HepG2 (cell line): ENCODE measurements at regions not wholly inside any gene's neighbourhood (a gene's known extent, or its start where the extent isn't known, plus 50 kb on each side); places are given as distances from the start of the nearest gene placed in this dataset.

Source experiments
- ATAC-seq: fragments of 200-7000 bp; cut with Tn5 transposase; 3 replicates; pipeline ENCODE4 v1.9.1; 2020; ENCODE audit warnings: mild to moderate bottlenecking, moderate library complexity
- BruUV-seq: library from RNA; stranded (reverse); fragments of 400-500 nt; replicated peaks from 2 replicates; lab custom pipeline; 2021; lab: Mats Ljungman, UMichigan
- CTCF ChIA-PET: fragments of 300-600 bp; formaldehyde crosslinking; extraction: SDS; loops from one replicate; lab custom pipeline; 2021; ENCODE audit warnings: low total read pairs, inconsistent platforms, low intra/inter-chr PET ratio; lab: Yijun Ruan, JAX
- POLR2A ChIA-PET: fragments of 350-600 bp; sonication (Branson Sonifier 250); formaldehyde crosslinking; loops from one replicate; lab custom pipeline; 2020; ENCODE audit warnings: antibody characterized with exemption, inconsistent platforms; lab: Yijun Ruan, JAX
- DNase-seq: peaks from one replicate; pipeline ENCODE4 v3.0.0-alpha.2; 2015; ENCODE audit warnings: low spot score
- FAIRE-seq: peaks from 3 replicates; lab custom pipeline; 2011; peaks lifted over from hg19 to GRCh38; lab: Jason Lieb, UNC
- H2AFZ ChIP-seq: one replicate; pipeline ENCODE4 v1.6.1; 2011; ENCODE audit warnings: low read length, inconsistent platforms
- H3K27ac ChIP-seq: fragments of 300-600 bp; 3 replicates; pipeline ENCODE4 v1.8.0; 2011; ENCODE audit warnings: mixed run types, mild to moderate bottlenecking, mixed read lengths, low read length, inconsistent platforms; ENCODE audit not compliant: insufficient read depth; ENCODE audit errors: extremely low read length
- H3K27me3 ChIP-seq, 2 experiments: fragments of 200-600 bp in 1 of 2; 2 replicates in 1 of 2; 3 replicates in 1 of 2; pipeline versions ENCODE4 v1.6.0 to v1.8.0; 2011; ENCODE audit warnings: low read length in 2 of 2, mild to moderate bottlenecking in 2 of 2, moderate library complexity in 2 of 2, inconsistent platforms in 1 of 2; ENCODE audit not compliant: insufficient read depth in 2 of 2, control insufficient read depth in 1 of 2
- H3K36me3 ChIP-seq, 2 experiments: fragments of 200-600 bp in 1 of 2; replicated peaks in 1 of 2; 2 replicates in 1 of 2; 3 replicates in 1 of 2; pipeline versions ENCODE4 v1.5.1 to v1.8.0; 2011; ENCODE audit warnings: low read length in 2 of 2, inconsistent platforms in 1 of 2; ENCODE audit not compliant: insufficient read depth in 2 of 2, control insufficient read depth in 1 of 2
- H3K4me1 ChIP-seq: 2 replicates; pipeline ENCODE4 v1.5.1; 2012; ENCODE audit warnings: low read length, inconsistent platforms; ENCODE audit not compliant: insufficient read depth
- H3K4me2 ChIP-seq: 2 replicates; pipeline ENCODE4 v1.6.0; 2011; ENCODE audit warnings: low read depth, low read length, inconsistent platforms
- H3K4me3 ChIP-seq, 3 experiments: fragments of 200-600 bp in 1 of 3; sonication (generic), shearing (Covaris generic) in 1 of 3; replicated peaks in 1 of 3; 2 replicates each; pipeline ENCODE4 v1.5.1; 2011 to 2016; ENCODE audit warnings: low read length in 3 of 3, inconsistent platforms in 2 of 3, low read depth in 2 of 3, mild to moderate bottlenecking in 2 of 3, control low read depth in 1 of 3, mixed read lengths in 1 of 3; ENCODE audit not compliant: insufficient read depth in 1 of 3
- H3K79me2 ChIP-seq: one replicate; pipeline ENCODE4 v1.6.1; 2011; ENCODE audit warnings: low read length, inconsistent platforms; ENCODE audit not compliant: insufficient read depth
- H3K9ac ChIP-seq: 2 replicates; pipeline ENCODE4 v1.6.0; 2011; ENCODE audit warnings: mild to moderate bottlenecking, low read depth, low read length, inconsistent platforms; ENCODE audit not compliant: insufficient read depth
- H3K9me3 ChIP-seq: 2 replicates; pipeline ENCODE4 v1.5.1; 2012; ENCODE audit warnings: mild to moderate bottlenecking, low read length
- H4K20me1 ChIP-seq: 2 replicates; pipeline ENCODE4 v1.6.0; 2011; ENCODE audit warnings: inconsistent platforms, mild to moderate bottlenecking, low read length, moderate library complexity; ENCODE audit not compliant: insufficient read depth
- FOXM1 ChIP-seq: sonication (generic); formaldehyde crosslinking; IDR thresholded peaks from 2 replicates; pipeline ENCODE4 v1.5.0; 2020; ENCODE audit warnings: missing genetic modification reagents
- POLR2G ChIP-seq: fragments of 200-400 bp; formaldehyde crosslinking; IDR thresholded peaks from 2 replicates; pipeline ENCODE4 v1.6.1; 2018; ENCODE audit warnings: mild to moderate bottlenecking, low read depth, low read length, moderate library complexity
- YEATS2 ChIP-seq: sonication (generic); formaldehyde crosslinking; IDR thresholded peaks from 2 replicates; pipeline ENCODE4 v1.4.0; 2020; ENCODE audit warnings: missing genetic modification reagents, borderline replicate concordance
- ZKSCAN5 ChIP-seq: sonication (generic); formaldehyde crosslinking; IDR thresholded peaks from 2 replicates; pipeline ENCODE4 v1.5.1; 2020; ENCODE audit warnings: mild to moderate bottlenecking, missing genetic modification reagents
- ZNF782 ChIP-seq: sonication (generic); formaldehyde crosslinking; IDR thresholded peaks from 2 replicates; pipeline ENCODE4 v1.4.0; 2020; ENCODE audit warnings: missing genetic modification reagents, mild to moderate bottlenecking, borderline replicate concordance
- WGBS: methylation state at CpG from one replicate; pipeline ENCODE4 v1.1.6; 2017; ENCODE audit warnings: low lambda C conversion rate; 5-methylcytosine and 5-hydroxymethylcytosine counted together
- in situ Hi-C: cut with HindIII; loops from 2 replicates; pipeline ENCODE4 v1.10.0; 2017; ENCODE audit warnings: low pct_unique_long_range_greater_than_20kb; ENCODE audit not compliant: extremely low pct_ligation_motif_present
- intact Hi-C: fragments of 100-400 bp; cut with micrococcal nuclease; formaldehyde crosslinking; loops from one replicate; pipeline ENCODE4 v1.10.0; 2022; ENCODE audit not compliant: unreplicated experiment
- TF ChIP-seq, protein P1 (sequence below): sonication (generic); formaldehyde crosslinking; IDR thresholded peaks from 2 replicates; pipeline ENCODE4 v1.4.0; 2020; ENCODE audit warnings: mild to moderate bottlenecking, missing genetic modification reagents
- TF ChIP-seq, protein P2 (sequence below): sonication (generic); formaldehyde crosslinking; IDR thresholded peaks from 2 replicates; pipeline ENCODE4 v1.5.0; 2020; ENCODE audit warnings: mild to moderate bottlenecking, missing genetic modification reagents, borderline replicate concordance

DNA sequence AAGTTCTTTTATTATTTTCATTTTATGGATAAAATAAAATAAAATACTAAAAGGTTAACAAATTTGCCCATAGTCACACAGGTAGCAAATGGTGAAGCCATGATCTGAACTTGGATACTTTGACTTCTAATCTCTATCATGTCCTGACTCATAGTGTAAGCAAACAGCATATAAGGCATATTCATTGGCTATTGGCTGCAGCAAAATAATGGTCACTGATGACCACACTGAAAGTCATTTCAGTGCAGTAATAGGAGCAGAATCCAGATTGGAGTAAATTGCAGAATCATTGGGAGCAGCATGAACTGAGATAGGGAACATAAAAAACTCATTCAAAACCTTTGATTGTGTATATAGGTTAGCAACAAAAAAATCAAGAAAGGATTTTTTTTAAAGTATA is 262.9 kb downstream of the PLA2G4A start (continued):
- TF ChIP-seq FOXM1 (CRISPR knock-in tag) = no peak

DNA sequence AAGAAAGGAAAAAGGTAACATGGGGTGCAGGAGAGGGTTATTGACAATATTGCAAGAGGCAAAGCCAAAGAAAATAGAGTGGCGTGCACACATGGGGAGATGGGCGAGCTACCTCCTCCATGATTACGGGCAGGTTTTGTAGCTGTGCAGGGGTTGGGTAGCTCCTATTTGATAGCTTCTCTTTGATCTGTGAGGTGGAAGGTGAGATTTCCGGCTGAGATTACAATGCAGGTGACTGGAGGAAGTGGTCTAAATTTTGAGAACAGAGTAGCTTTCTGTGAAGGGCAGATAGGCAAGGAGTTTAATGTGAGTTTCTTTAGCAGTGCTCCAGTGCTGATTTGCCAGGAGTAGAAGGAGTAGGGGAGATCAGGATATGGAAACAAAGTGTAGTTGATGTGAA is 263.4 kb downstream of the PLA2G4A start:
- BruUV-seq = no TSS peak
- ATAC-seq = no peak
- no peak for DNase-seq
- TF ChIP-seq POLR2G (no peak), ZKSCAN5 (CRISPR knock-in tag) (no peak)
- Histone ChIP-seq H3K4me2 (no peak overlapping the region), H3K79me2 (no peaks in the 10 kb centered on the region), H3K9ac (no peak overlapping the region), H3K36me3 (no peaks in the 10 kb centered on the region), H2AFZ (no peak overlapping the region), H4K20me1 (no peaks in the 10 kb centered on the region), H3K4me3 (no peak overlapping the region), H3K9me3 (no peaks in the 10 kb centered on the region), H3K27ac (no peak overlapping the region), H3K27me3 (no peaks in the 10 kb centered on the region; a peak in 1 of 5 replicates), H3K4me1 (no peaks in the 10 kb centered on the region)
- intact Hi-C loops = no loop called here
- in situ Hi-C loops = no loop called here
- FAIRE-seq = no peak
- WGBS = 4% methylated on average over 4 of the region's 4 CpGs
- CTCF ChIA-PET = no interaction called here
- POLR2A ChIA-PET = no interaction called here

DNA sequence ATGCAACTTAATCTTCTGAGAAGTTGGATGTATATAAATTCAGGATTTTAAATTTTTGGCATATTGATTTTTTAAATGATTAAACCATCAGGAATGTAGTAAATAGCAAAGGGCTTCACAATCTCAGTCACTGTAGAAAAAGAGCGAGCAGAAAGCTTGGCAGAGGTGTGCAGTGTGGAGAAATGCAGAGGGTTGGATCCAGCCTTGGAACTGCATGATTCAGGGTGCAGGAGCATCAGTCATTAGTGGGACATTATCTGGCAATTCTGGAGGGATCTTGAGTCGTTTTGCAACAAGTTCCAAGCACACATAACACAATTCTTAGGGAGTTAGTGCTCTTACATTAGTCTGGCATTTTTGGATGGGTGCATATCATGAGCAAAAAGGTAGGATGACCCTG is 267.9 kb downstream of the PLA2G4A start:
- H3K36me3 ChIP-seq = no peaks in the 10 kb centered on the region
- no peak for ATAC-seq
- H3K9ac ChIP-seq = no peak overlapping the region
- BruUV-seq = no TSS peak
- no peaks in the 10 kb centered on the region for H3K4me1 ChIP-seq
- no peak overlapping the region for H2AFZ ChIP-seq
- TF ChIP-seq, protein P1, sequence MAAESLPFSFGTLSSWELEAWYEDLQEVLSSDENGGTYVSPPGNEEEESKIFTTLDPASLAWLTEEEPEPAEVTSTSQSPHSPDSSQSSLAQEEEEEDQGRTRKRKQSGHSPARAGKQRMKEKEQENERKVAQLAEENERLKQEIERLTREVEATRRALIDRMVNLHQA (CRISPR knock-in tag) = no peak
- TF ChIP-seq ZNF782 (CRISPR knock-in tag) (no peak), YEATS2 (no peak)
- TF ChIP-seq, protein P2, sequence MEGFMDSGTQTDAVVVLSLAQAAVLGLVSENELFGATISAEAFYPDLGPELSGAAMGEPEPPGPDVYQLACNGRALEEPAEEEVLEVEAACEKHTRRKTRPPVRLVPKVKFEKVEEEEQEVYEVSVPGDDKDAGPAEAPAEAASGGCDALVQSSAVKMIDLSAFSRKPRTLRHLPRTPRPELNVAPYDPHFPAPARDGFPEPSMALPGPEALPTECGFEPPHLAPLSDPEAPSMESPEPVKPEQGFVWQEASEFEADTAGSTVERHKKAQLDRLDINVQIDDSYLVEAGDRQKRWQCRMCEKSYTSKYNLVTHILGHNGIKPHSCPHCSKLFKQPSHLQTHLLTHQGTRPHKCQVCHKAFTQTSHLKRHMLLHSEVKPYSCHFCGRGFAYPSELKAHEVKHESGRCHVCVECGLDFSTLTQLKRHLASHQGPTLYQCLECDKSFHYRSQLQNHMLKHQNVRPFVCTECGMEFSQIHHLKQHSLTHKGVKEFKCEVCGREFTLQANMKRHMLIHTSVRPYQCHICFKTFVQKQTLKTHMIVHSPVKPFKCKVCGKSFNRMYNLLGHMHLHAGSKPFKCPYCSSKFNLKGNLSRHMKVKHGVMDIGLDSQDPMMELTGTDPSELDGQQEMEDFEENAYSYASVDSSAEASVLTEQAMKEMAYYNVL (CRISPR knock-in tag) = no peak
- no peak for FAIRE-seq
- POLR2A ChIA-PET = no interaction called here
- no peak overlapping the region for H3K4me2 ChIP-seq
- DNase-seq = no peak
- H3K9me3 ChIP-seq = no peaks in the 10 kb centered on the region
- intact Hi-C loops = no loop called here
- no peaks in the 10 kb centered on the region for H4K20me1 ChIP-seq
- H3K27ac ChIP-seq = no peak overlapping the region
- H3K79me2 ChIP-seq = no peaks in the 10 kb centered on the region
- no peaks in the 10 kb centered on the region for H3K27me3 ChIP-seq
- in situ Hi-C loops = no loop called here
- H3K4me3 ChIP-seq = no peak overlapping the region
- CTCF ChIA-PET = no interaction called here
- 3% methylated on average over 2 of the region's 2 CpGs for WGBS
